ENCODE measurements at regions not wholly inside any gene's neighbourhood (a gene's known extent, or its start where the extent isn't known, plus 50 kb on each side); places are given as distances from the start of the nearest gene placed in this dataset.

DNA sequence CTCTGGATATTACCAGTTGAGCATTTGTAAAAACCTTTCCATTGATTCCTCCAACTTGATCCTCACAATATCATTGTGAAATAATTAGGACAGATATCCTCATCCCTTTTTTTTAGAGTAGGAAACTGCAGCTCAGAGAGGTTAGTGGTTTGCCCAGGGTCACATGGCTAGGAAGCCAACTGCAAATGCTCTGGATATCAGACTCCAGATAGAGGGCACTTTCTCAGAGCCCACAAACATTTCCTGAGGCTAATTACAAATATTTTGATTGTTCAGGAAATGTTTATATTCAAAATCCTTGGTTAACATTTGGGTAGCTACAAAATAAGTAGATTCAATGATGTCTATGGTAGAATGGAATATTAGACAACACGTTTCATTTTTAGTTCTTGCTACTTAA lies 154.8 kb upstream of the DPYD start:
- TF ChIP-seq CTCF (IDR thresholded peaks at IDR 0.05; ENCODE audit: unreplicated experiment in 3 of 3), result no peak
- no peaks in the 10 kb centered on the region for H3K9me3 Mint-ChIP-seq
- no peak overlapping the region for H3K27ac Mint-ChIP-seq
- H3K4me3 Mint-ChIP-seq, result no peak overlapping the region
- no peaks in the 10 kb centered on the region for H3K36me3 Mint-ChIP-seq (ENCODE audit: low read depth)
- H3K4me1 Mint-ChIP-seq, result no peaks in the 10 kb centered on the region
- H3K27me3 Mint-ChIP-seq (ENCODE audit: low read depth), result no peaks in the 10 kb centered on the region

- H3K27ac Mint-ChIP-seq, result no peak overlapping the region
- H3K4me3 Mint-ChIP-seq, result no peak overlapping the region
- no peaks in the 10 kb centered on the region for H3K36me3 Mint-ChIP-seq (ENCODE audit: low read depth)
- no peaks in the 10 kb centered on the region for H3K9me3 Mint-ChIP-seq
- H3K4me1 Mint-ChIP-seq, result no peaks in the 10 kb centered on the region
- no peak for TF ChIP-seq CTCF (IDR thresholded peaks at IDR 0.05; ENCODE audit: unreplicated experiment in 3 of 3)
- H3K27me3 Mint-ChIP-seq (ENCODE audit: low read depth), result no peaks in the 10 kb centered on the region
These were observed 153.0 kb upstream of the DPYD start for GRCh38 chr1:98073823-98074222.

- Mint-ChIP-seq H3K27ac (no peak overlapping the region), H3K36me3 (ENCODE audit: low read depth) (no peaks in the 10 kb centered on the region), H3K4me1 (no peaks in the 10 kb centered on the region), H3K9me3 (no peaks in the 10 kb centered on the region), H3K27me3 (ENCODE audit: low read depth) (no peaks in the 10 kb centered on the region), H3K4me3 (no peak overlapping the region)
- no peak for TF ChIP-seq CTCF (IDR thresholded peaks at IDR 0.05; ENCODE audit: unreplicated experiment in 3 of 3)
These were observed 152.3 kb upstream of the DPYD start for GRCh38 chr1:98073106-98073505.

- H3K27me3 Mint-ChIP-seq (ENCODE audit: low read depth), result peaks cover under 1% of the 10 kb centered on the region
- H3K4me3 Mint-ChIP-seq, result no peak overlapping the region
- no peaks in the 10 kb centered on the region for H3K4me1 Mint-ChIP-seq
- no peak overlapping the region for H3K27ac Mint-ChIP-seq
- H3K36me3 Mint-ChIP-seq (ENCODE audit: low read depth), result no peaks in the 10 kb centered on the region
- H3K9me3 Mint-ChIP-seq, result no peaks in the 10 kb centered on the region
- no peak for TF ChIP-seq CTCF (IDR thresholded peaks at IDR 0.05; ENCODE audit: unreplicated experiment in 3 of 3)
These were observed 151.2 kb upstream of the DPYD start for GRCh38 chr1:98072047-98072446.

- H3K27ac Mint-ChIP-seq, result no peak overlapping the region
- no peak overlapping the region for H3K4me3 Mint-ChIP-seq
- no peaks in the 10 kb centered on the region for H3K4me1 Mint-ChIP-seq
- no peak for TF ChIP-seq CTCF (IDR thresholded peaks at IDR 0.05; ENCODE audit: unreplicated experiment in 3 of 3)
- H3K36me3 Mint-ChIP-seq (ENCODE audit: low read depth), result no peaks in the 10 kb centered on the region
- peaks cover 5% of the 10 kb centered on the region for H3K27me3 Mint-ChIP-seq (ENCODE audit: low read depth)
- no peaks in the 10 kb centered on the region for H3K9me3 Mint-ChIP-seq
These were observed 147.2 kb upstream of the DPYD start for GRCh38 chr1:98068016-98068415.

- Mint-ChIP-seq H3K4me3 (no peak overlapping the region), H3K27ac (no peak overlapping the region), H3K27me3 (ENCODE audit: low read depth) (peaks cover 5% of the 10 kb centered on the region), H3K36me3 (ENCODE audit: low read depth) (no peaks in the 10 kb centered on the region), H3K9me3 (no peaks in the 10 kb centered on the region), H3K4me1 (no peaks in the 10 kb centered on the region)
- TF ChIP-seq CTCF (IDR thresholded peaks at IDR 0.05; ENCODE audit: unreplicated experiment in 3 of 3), result no peak
These were observed 146.1 kb upstream of the DPYD start for GRCh38 chr1:98066911-98067310.

All from nephron (organoid).